SK-N-SH (cell line): ENCODE measurements at regions not wholly inside any gene's neighbourhood (a gene's known extent, or its start where the extent isn't known, plus 50 kb on each side); places are given as distances from the start of the nearest gene placed in this dataset.

Source experiments
- CTCF ChIA-PET: fragments of 300-600, 350-600 bp; formaldehyde crosslinking; extraction: SDS; loops from one replicate; lab custom pipeline; 2021; lab: Yijun Ruan, JAX
- POLR2A ChIA-PET: fragments of 350-600 bp; sonication (Branson Sonifier 250); formaldehyde crosslinking; extraction: SDS; loops from one replicate; lab custom pipeline; 2020; ENCODE audit warnings: antibody characterized with exemption, inconsistent platforms; lab: Yijun Ruan, JAX
- DNase-seq: peaks from one replicate; pipeline ENCODE4 v3.0.0; 2012
- H2AFZ ChIP-seq: fragments of 200-600 bp; sonication (generic); 2 replicates; pipeline ENCODE4 v1.8.1; 2016; ENCODE audit warnings: antibody characterized with exemption, mild to moderate bottlenecking, low read depth
- H3F3A ChIP-seq: fragments of 200-600 bp; sonication (generic); replicated peaks from 2 replicates; pipeline ENCODE3; 2016; ENCODE audit warnings: antibody characterized with exemption, mild to moderate bottlenecking; ENCODE audit not compliant: insufficient read depth
- H3K27ac ChIP-seq, 2 experiments: fragments of 200-500 bp in 1 of 2; fragments of 200-600 bp in 1 of 2; sonication (Bioruptor generic) in 1 of 2; sonication (generic), shearing (Covaris generic) in 1 of 2; 2 replicates each; pipeline versions ENCODE4 v1.5.1 to v1.6.1; 2014 to 2016; ENCODE audit warnings: low read depth in 2 of 2, inconsistent platforms in 1 of 2, low read length in 1 of 2, mild to moderate bottlenecking in 1 of 2, mixed read lengths in 1 of 2
- H3K27me3 ChIP-seq: fragments of 200-600 bp; sonication (generic), shearing (Covaris generic); 2 replicates; pipeline ENCODE4 v1.6.1; 2016; ENCODE audit warnings: mixed run types; ENCODE audit not compliant: insufficient read depth
- H3K36me3 ChIP-seq, 2 experiments: fragments of 200-500 bp in 1 of 2; fragments of 200-600 bp in 1 of 2; sonication (Bioruptor generic) in 1 of 2; sonication (generic) in 1 of 2; replicated peaks in 1 of 2; 2 replicates each; pipeline versions ENCODE3 to v1.5.1; 2014 to 2016; ENCODE audit warnings: low read length in 1 of 2, mild to moderate bottlenecking in 1 of 2; ENCODE audit not compliant: insufficient read depth in 2 of 2, control insufficient read depth in 1 of 2
- H3K4me1 ChIP-seq, 2 experiments: fragments of 200-500 bp in 1 of 2; fragments of 200-600 bp in 1 of 2; sonication (Bioruptor generic) in 1 of 2; sonication (generic), shearing (Covaris generic) in 1 of 2; 2 replicates each; pipeline versions ENCODE4 v1.5.1 to v1.6.1; 2014 to 2016; ENCODE audit warnings: low read depth in 1 of 2, low read length in 1 of 2, mixed run types in 1 of 2; ENCODE audit not compliant: insufficient read depth in 2 of 2, control insufficient read depth in 1 of 2
- H3K4me2 ChIP-seq: fragments of 200-600 bp; sonication (generic), shearing (Covaris generic); 2 replicates; pipeline ENCODE4 v1.6.1; 2017; ENCODE audit warnings: mixed run types
- H3K4me3 ChIP-seq, 2 experiments: fragments of 200-500 bp in 1 of 2; fragments of 200-600 bp in 1 of 2; sonication (Bioruptor generic) in 1 of 2; sonication (generic), shearing (Covaris generic) in 1 of 2; 2 replicates each; pipeline versions ENCODE4 v1.5.1 to v1.8.1; 2014 to 2016; ENCODE audit warnings: low read depth in 2 of 2, inconsistent platforms in 1 of 2, low read length in 1 of 2, mild to moderate bottlenecking in 1 of 2, mixed read lengths in 1 of 2, moderate library complexity in 1 of 2
- H3K79me2 ChIP-seq: fragments of 200-600 bp; sonication (generic); 2 replicates; pipeline ENCODE4 v1.8.1; 2017; ENCODE audit warnings: mild to moderate bottlenecking; ENCODE audit not compliant: insufficient read depth
- H3K9ac ChIP-seq: fragments of 200-600 bp; sonication (generic); 2 replicates; pipeline ENCODE4 v1.6.1; 2017; ENCODE audit warnings: mixed run types
- H3K9me2 ChIP-seq: fragments of 200-600 bp; sonication (generic); 2 replicates; pipeline ENCODE4 v1.6.1; 2017; ENCODE audit warnings: mixed run types
- H3K9me3 ChIP-seq: fragments of 200-600 bp; sonication (generic); 2 replicates; pipeline ENCODE4 v1.6.1; 2017; ENCODE audit warnings: mixed run types, mild to moderate bottlenecking, moderate library complexity
- H4K20me1 ChIP-seq: fragments of 200-600 bp; sonication (generic); 2 replicates; pipeline ENCODE4 v1.6.1; 2017; ENCODE audit warnings: mild to moderate bottlenecking, mixed run types; ENCODE audit not compliant: insufficient read depth
- ELF1 ChIP-seq: IDR thresholded peaks from 2 replicates; pipeline ENCODE4 v1.4.0; 2012
- EP300 ChIP-seq, 2 experiments: IDR thresholded peaks; 2 replicates each; pipeline versions ENCODE4 v1.4.0 to v1.6.1; 2012; ENCODE audit warnings: borderline replicate concordance in 1 of 2, low read depth in 1 of 2, low read length in 1 of 2
- FOSL2 ChIP-seq: IDR thresholded peaks from 2 replicates; pipeline ENCODE4 v1.4.0; 2012; ENCODE audit warnings: low read depth, mild to moderate bottlenecking, moderate library complexity, borderline replicate concordance
- FOXM1 ChIP-seq: IDR thresholded peaks from 2 replicates; pipeline ENCODE4 v1.4.0; 2012; ENCODE audit warnings: low read depth, mild to moderate bottlenecking
- GABPA ChIP-seq: IDR thresholded peaks from 2 replicates; pipeline ENCODE4 v1.4.0; 2012; ENCODE audit warnings: low read depth, mild to moderate bottlenecking
- GATA2 ChIP-seq: sonication (generic); formaldehyde crosslinking; IDR thresholded peaks from 2 replicates; pipeline ENCODE4 v1.5.0; 2020; ENCODE audit warnings: mild to moderate bottlenecking, missing genetic modification reagents
- MEF2A ChIP-seq: IDR thresholded peaks from 2 replicates; pipeline ENCODE4 v1.4.0; 2012; ENCODE audit warnings: low read depth, borderline replicate concordance
- MXI1 ChIP-seq: IDR thresholded peaks from 2 replicates; pipeline ENCODE4 v1.6.1; 2012; ENCODE audit warnings: mild to moderate bottlenecking, low read depth, low read length, improper control_type of control experiment
- NFIC ChIP-seq: IDR thresholded peaks from 2 replicates; pipeline ENCODE4 v1.4.0; 2012; ENCODE audit warnings: borderline replicate concordance
- PBX3 ChIP-seq: IDR thresholded peaks from 2 replicates; pipeline ENCODE4; 2012
- RFX5 ChIP-seq: IDR thresholded peaks from 2 replicates; pipeline ENCODE4 v1.6.1; 2012; ENCODE audit warnings: mild to moderate bottlenecking, improper control_type of control experiment, low read length
- RXRA ChIP-seq: IDR thresholded peaks from 2 replicates; pipeline ENCODE4 v1.4.0; 2012; ENCODE audit warnings: low read depth, mild to moderate bottlenecking, borderline replicate concordance
- SIN3A ChIP-seq: IDR thresholded peaks from 2 replicates; pipeline ENCODE4 v1.6.1; 2012; ENCODE audit warnings: low read depth, mild to moderate bottlenecking, low read length, moderate library complexity, borderline replicate concordance
- SMC3 ChIP-seq: IDR thresholded peaks from 2 replicates; pipeline ENCODE4 v1.6.1; 2012; ENCODE audit warnings: low read depth, low read length, improper control_type of control experiment
- TAF1 ChIP-seq: IDR thresholded peaks from 2 replicates; pipeline ENCODE4 v1.6.1; 2012; ENCODE audit warnings: low read depth, mild to moderate bottlenecking, low read length, moderate library complexity, borderline replicate concordance
- TCF12 ChIP-seq: IDR thresholded peaks from 2 replicates; pipeline ENCODE4 v1.4.0; 2012
- TEAD4 ChIP-seq: IDR thresholded peaks from 2 replicates; pipeline ENCODE4 v1.4.0; 2012; ENCODE audit warnings: mild to moderate bottlenecking, borderline replicate concordance; ENCODE audit not compliant: insufficient read depth
- WGBS: methylation state at CpG from one replicate; pipeline ENCODE4 v1.1.6; 2017; ENCODE audit warnings: low lambda C conversion rate; 5-methylcytosine and 5-hydroxymethylcytosine counted together
- TF ChIP-seq, protein P1 (sequence below): IDR thresholded peaks from 2 replicates; pipeline ENCODE4 v1.4.0; 2012; ENCODE audit warnings: low read depth, borderline replicate concordance
- TF ChIP-seq, protein P2 (sequence below): fragments of 200-600 bp; sonication (generic); IDR thresholded peaks from 2 replicates; pipeline ENCODE4 v1.6.1; 2017; ENCODE audit warnings: antibody characterized with exemption, mild to moderate bottlenecking, moderate library complexity

DNA sequence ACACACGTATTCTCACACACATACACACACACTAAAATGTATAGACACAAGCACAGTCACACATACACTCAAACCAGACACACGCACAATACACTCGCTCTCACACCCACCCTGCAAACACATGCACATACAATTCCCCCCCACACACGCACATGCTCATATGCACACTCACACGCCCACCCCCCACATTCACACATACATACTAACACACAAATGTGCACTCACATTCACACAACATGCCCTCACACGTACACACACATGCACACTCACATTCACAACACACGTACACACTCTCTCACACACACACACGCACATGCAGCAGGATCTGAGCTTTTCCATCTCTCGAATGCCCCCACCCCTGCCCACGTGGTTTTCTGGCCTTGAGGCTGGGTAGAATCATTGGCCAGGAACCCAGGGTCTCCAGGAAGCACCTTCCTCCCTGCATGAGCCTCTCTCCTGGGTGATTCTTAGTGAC, 589.7 kb downstream of the PTPRU start:
- no peak for DNase-seq
- Histone ChIP-seq H3F3A (no peaks in the 10 kb centered on the region), H3K27me3 (no peaks in the 10 kb centered on the region), H3K4me1 (peaks cover 0 to 28% of the 10 kb centered on the region in 2 experiments; a peak in 2 of 4 replicates), H3K4me3 (no peak overlapping the region), H3K79me2 (no peaks in the 10 kb centered on the region), H3K27ac (no peak overlapping the region), H2AFZ (no peak overlapping the region), H3K9me3 (no peaks in the 10 kb centered on the region), H3K9me2 (no peaks in the 10 kb centered on the region), H3K36me3 (no peaks in the 10 kb centered on the region), H3K4me2 (no peak overlapping the region), H4K20me1 (no peaks in the 10 kb centered on the region), H3K9ac (no peak overlapping the region)
- CTCF ChIA-PET: interaction anchor here (1.8 kb wide), 1 partner anchor 33 kb away, joined by 6 read pairs; no protein-coding TSS in a partner anchor
- POLR2A ChIA-PET: interaction anchor here (0.7 kb wide), 1 partner anchor 29 kb away, joined by 3 read pairs; no protein-coding TSS in a partner anchor
- no peak for TF ChIP-seq GABPA
- TF ChIP-seq FOSL2: no peak
- no peak for TF ChIP-seq TAF1
- TF ChIP-seq TCF12: no peak
- TF ChIP-seq, protein P1, sequence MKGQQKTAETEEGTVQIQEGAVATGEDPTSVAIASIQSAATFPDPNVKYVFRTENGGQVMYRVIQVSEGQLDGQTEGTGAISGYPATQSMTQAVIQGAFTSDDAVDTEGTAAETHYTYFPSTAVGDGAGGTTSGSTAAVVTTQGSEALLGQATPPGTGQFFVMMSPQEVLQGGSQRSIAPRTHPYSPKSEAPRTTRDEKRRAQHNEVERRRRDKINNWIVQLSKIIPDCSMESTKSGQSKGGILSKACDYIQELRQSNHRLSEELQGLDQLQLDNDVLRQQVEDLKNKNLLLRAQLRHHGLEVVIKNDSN: no peak
- TF ChIP-seq SIN3A: no peak
- no peak for TF ChIP-seq EP300 (IDR thresholded peaks at IDR 0.05; ENCODE audit: borderline replicate concordance in 1 of 2, low read depth in 1 of 2, low read length in 1 of 2)
- TF ChIP-seq, protein P2, sequence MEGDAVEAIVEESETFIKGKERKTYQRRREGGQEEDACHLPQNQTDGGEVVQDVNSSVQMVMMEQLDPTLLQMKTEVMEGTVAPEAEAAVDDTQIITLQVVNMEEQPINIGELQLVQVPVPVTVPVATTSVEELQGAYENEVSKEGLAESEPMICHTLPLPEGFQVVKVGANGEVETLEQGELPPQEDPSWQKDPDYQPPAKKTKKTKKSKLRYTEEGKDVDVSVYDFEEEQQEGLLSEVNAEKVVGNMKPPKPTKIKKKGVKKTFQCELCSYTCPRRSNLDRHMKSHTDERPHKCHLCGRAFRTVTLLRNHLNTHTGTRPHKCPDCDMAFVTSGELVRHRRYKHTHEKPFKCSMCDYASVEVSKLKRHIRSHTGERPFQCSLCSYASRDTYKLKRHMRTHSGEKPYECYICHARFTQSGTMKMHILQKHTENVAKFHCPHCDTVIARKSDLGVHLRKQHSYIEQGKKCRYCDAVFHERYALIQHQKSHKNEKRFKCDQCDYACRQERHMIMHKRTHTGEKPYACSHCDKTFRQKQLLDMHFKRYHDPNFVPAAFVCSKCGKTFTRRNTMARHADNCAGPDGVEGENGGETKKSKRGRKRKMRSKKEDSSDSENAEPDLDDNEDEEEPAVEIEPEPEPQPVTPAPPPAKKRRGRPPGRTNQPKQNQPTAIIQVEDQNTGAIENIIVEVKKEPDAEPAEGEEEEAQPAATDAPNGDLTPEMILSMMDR: no peak
- no peak for TF ChIP-seq PBX3
- TF ChIP-seq TEAD4: no peak
- TF ChIP-seq FOXM1: no peak
- no peak for TF ChIP-seq ELF1
- no peak for TF ChIP-seq RFX5
- TF ChIP-seq SMC3: no peak
- TF ChIP-seq MEF2A: no peak
- TF ChIP-seq GATA2 (CRISPR knock-in tag): no peak
- no peak for TF ChIP-seq RXRA
- TF ChIP-seq NFIC: no peak
- TF ChIP-seq MXI1: no peak
- 62% methylated on average over 10 of the region's 10 CpGs for WGBS
